GM23338 (cell line): ENCODE measurements at regions not wholly inside any gene's neighbourhood (a gene's known extent, or its start where the extent isn't known, plus 50 kb on each side); places are given as distances from the start of the nearest gene placed in this dataset.

Source experiments
- ATAC-seq: fragments of 200-7000 bp; cut with Tn5 transposase; 3 replicates; pipeline ENCODE4 v1.9.1; 2020
- DNase-seq: peaks from one replicate; pipeline ENCODE4 v3.0.0-alpha.2; 2015; ENCODE audit warnings: low spot score
- H2AFZ ChIP-seq: fragments of 200-600 bp; sonication (generic); 2 replicates; pipeline ENCODE4 v1.8.0; 2016; ENCODE audit warnings: antibody characterized with exemption, mild to moderate bottlenecking, moderate library complexity
- H3F3A ChIP-seq: fragments of 200-600 bp; sonication (generic); replicated peaks from 2 replicates; pipeline ENCODE4 v1.8.0; 2017; ENCODE audit warnings: antibody characterized with exemption, mixed run types, low read depth
- H3K27ac ChIP-seq: fragments of 200-600 bp; sonication (generic); 2 replicates; pipeline ENCODE4 v1.6.1; 2016; ENCODE audit warnings: low read depth
- H3K27me3 ChIP-seq: fragments of 200-600 bp; sonication (generic); 2 replicates; pipeline ENCODE4 v1.8.0; 2016; ENCODE audit warnings: mild to moderate bottlenecking, mixed run types, moderate library complexity; ENCODE audit not compliant: insufficient read depth
- H3K36me3 ChIP-seq: fragments of 200-600 bp; sonication (generic); 2 replicates; pipeline ENCODE4 v1.8.0; 2016; ENCODE audit warnings: mild to moderate bottlenecking; ENCODE audit not compliant: insufficient read depth
- H3K4me1 ChIP-seq: fragments of 200-600 bp; sonication (generic); 2 replicates; pipeline ENCODE4 v1.8.0; 2016; ENCODE audit warnings: mild to moderate bottlenecking, moderate library complexity; ENCODE audit not compliant: insufficient read depth
- H3K4me2 ChIP-seq: fragments of 200-600 bp; sonication (generic); 2 replicates; pipeline ENCODE4 v1.7.1; 2017; ENCODE audit warnings: mixed run types
- H3K4me3 ChIP-seq: fragments of 200-600 bp; sonication (generic); 2 replicates; pipeline ENCODE4 v1.6.1; 2016; ENCODE audit warnings: mixed run types
- H3K79me2 ChIP-seq: fragments of 200-600 bp; sonication (generic); replicated peaks from 2 replicates; pipeline ENCODE4 v1.8.0; 2017; ENCODE audit warnings: mild to moderate bottlenecking; ENCODE audit not compliant: insufficient read depth
- H3K9me2 ChIP-seq: fragments of 200-600 bp; sonication (generic); 2 replicates; pipeline ENCODE4 v1.8.0; 2017; ENCODE audit not compliant: insufficient read depth
- H4K20me1 ChIP-seq: fragments of 200-600 bp; sonication (generic); replicated peaks from 2 replicates; pipeline ENCODE4 v1.8.0; 2017; ENCODE audit warnings: mild to moderate bottlenecking; ENCODE audit not compliant: insufficient read depth
- H3K27ac Mint-ChIP-seq: 2 replicates; pipeline ENCODE4 v1.8.0; 2020; ENCODE audit warnings: inconsistent platforms, mild to moderate bottlenecking, moderate library complexity, mixed read lengths
- H3K27me3 Mint-ChIP-seq: 3 replicates; pipeline ENCODE4 v1.8.0; 2022; ENCODE audit warnings: low read depth, mild to moderate bottlenecking, moderate library complexity, mixed read lengths, inconsistent platforms; ENCODE audit not compliant: insufficient read depth, poor library complexity
- H3K36me3 Mint-ChIP-seq: 3 replicates; pipeline ENCODE4 v1.8.0; 2021; ENCODE audit warnings: low read depth, mild to moderate bottlenecking, inconsistent platforms, moderate library complexity, mixed read lengths
- H3K4me1 Mint-ChIP-seq: 3 replicates; pipeline ENCODE4 v1.8.0; 2020; ENCODE audit warnings: mild to moderate bottlenecking, inconsistent platforms, mixed read lengths
- H3K4me3 Mint-ChIP-seq: 3 replicates; pipeline ENCODE4 v1.8.0; 2021; ENCODE audit warnings: moderate library complexity, mild to moderate bottlenecking, inconsistent platforms, mixed read lengths
- H3K9me3 Mint-ChIP-seq: 3 replicates; pipeline ENCODE4 v1.8.0; 2020; ENCODE audit warnings: moderate library complexity, mild to moderate bottlenecking, inconsistent platforms, mixed read lengths
- CREB1 ChIP-seq: fragments of 250-450 bp; sonication (Bioruptor Pico); IDR thresholded peaks from 2 replicates; pipeline ENCODE4 v1.5.0; 2020; ENCODE audit warnings: low read depth, mild to moderate bottlenecking, moderate library complexity
- CTCF ChIP-seq, 2 experiments: fragments of 200-600 bp in 1 of 2; sonication (generic) in 1 of 2; conservative IDR thresholded peaks; 2 replicates each; pipeline versions ENCODE4 v1.5.1 to v1.6.1; 2016 to 2017; ENCODE audit warnings: antibody characterized with exemption in 2 of 2, low read depth in 2 of 2, mild to moderate bottlenecking in 2 of 2, moderate library complexity in 1 of 2
- EZH2 ChIP-seq: fragments of 200-600 bp; sonication (generic); IDR thresholded peaks from one replicate; pipeline ENCODE4 v1.8.0; 2017; ENCODE audit warnings: antibody characterized with exemption, mild to moderate bottlenecking, low read depth; ENCODE audit not compliant: unreplicated experiment
- EZH2phosphoT487 ChIP-seq: fragments of 200-600 bp; sonication (generic); IDR thresholded peaks from one replicate; pipeline ENCODE4 v1.8.1; 2018; ENCODE audit warnings: antibody characterized with exemption; ENCODE audit not compliant: unreplicated experiment
- JUNB ChIP-seq: IDR thresholded peaks from one replicate; pipeline ENCODE4 v1.6.1; 2016; ENCODE audit warnings: antibody characterized with exemption; ENCODE audit not compliant: unreplicated experiment
- NANOG ChIP-seq: IDR thresholded peaks from 2 replicates; pipeline ENCODE4 v1.6.1; 2016; ENCODE audit warnings: antibody characterized with exemption, borderline replicate concordance
- REST ChIP-seq: IDR thresholded peaks from one replicate; pipeline ENCODE4 v1.6.1; 2018; ENCODE audit warnings: antibody characterized with exemption; ENCODE audit not compliant: unreplicated experiment
- STAT1 ChIP-seq: IDR thresholded peaks from one replicate; pipeline ENCODE4 v1.6.1; 2016; ENCODE audit warnings: antibody characterized with exemption; ENCODE audit not compliant: unreplicated experiment
- ZNF331 ChIP-seq: fragments of 250-450 bp; sonication (Bioruptor Pico); IDR thresholded peaks from 2 replicates; pipeline ENCODE4 v1.5.0; 2020; ENCODE audit warnings: low read depth, mild to moderate bottlenecking, moderate library complexity

GRCh38 chr16:86242244-86243122 is 267.8 kb upstream of the FOXF1 start:
- H3K36me3 ChIP-seq, result no peaks in the 10 kb centered on the region
- Mint-ChIP-seq H3K4me3 (no peak overlapping the region), H3K4me1 (peaks cover 34% of the 10 kb centered on the region), H3K9me3 (peaks cover 4% of the 10 kb centered on the region; the same call in 2 of the 3 replicates), H3K27ac (no peak overlapping the region; the same call in 1 of the 2 replicates), H3K27me3 (peaks cover 15% of the 10 kb centered on the region), H3K36me3 (peaks cover 4% of the 10 kb centered on the region)
- no peaks in the 10 kb centered on the region for H3F3A ChIP-seq
- no peak overlapping the region for H3K4me3 ChIP-seq
- H4K20me1 ChIP-seq, result no peaks in the 10 kb centered on the region
- H3K27ac ChIP-seq, result no peak overlapping the region
- H3K9me2 ChIP-seq, result no peaks in the 10 kb centered on the region
- DNase-seq (no peak), ATAC-seq (no peak)
- H3K79me2 ChIP-seq, result no peaks in the 10 kb centered on the region
- H3K4me1 ChIP-seq, result peaks cover 19% of the 10 kb centered on the region
- H3K4me2 ChIP-seq, result no peak overlapping the region
- TF ChIP-seq ZNF331, result no peak
- TF ChIP-seq CREB1 (CRISPR knock-in tag), result no peak
- no peak for TF ChIP-seq JUNB
- no peak for TF ChIP-seq REST
- TF ChIP-seq STAT1, result no peak
- TF ChIP-seq NANOG, result no peak
- no peak for TF ChIP-seq EZH2
- no peaks in the 10 kb centered on the region for H3K27me3 ChIP-seq
- H2AFZ ChIP-seq, result no peak overlapping the region

- Mint-ChIP-seq H3K36me3 (peaks cover 4% of the 10 kb centered on the region), H3K9me3 (peaks cover 4% of the 10 kb centered on the region; the same call in 2 of the 3 replicates), H3K4me3 (no peak overlapping the region), H3K27ac (no peak overlapping the region), H3K27me3 (peaks cover 17% of the 10 kb centered on the region), H3K4me1 (peaks cover 34% of the 10 kb centered on the region)
- Histone ChIP-seq H3K4me1 (peaks cover 19% of the 10 kb centered on the region), H2AFZ (no peak overlapping the region), H3K36me3 (no peaks in the 10 kb centered on the region), H3K27me3 (no peaks in the 10 kb centered on the region), H3K4me3 (no peak overlapping the region), H3K9me2 (no peaks in the 10 kb centered on the region), H3K27ac (no peak overlapping the region), H3F3A (no peaks in the 10 kb centered on the region), H4K20me1 (no peaks in the 10 kb centered on the region), H3K79me2 (no peaks in the 10 kb centered on the region), H3K4me2 (no peak overlapping the region)
- ATAC-seq (no peak), DNase-seq (no peak)
- TF ChIP-seq ZNF331 (no peak), CTCF (conservative IDR thresholded peaks at IDR 0.05; ENCODE audit: low read depth in 2 of 2) (no peak), EZH2phosphoT487 (no peak), CREB1 (CRISPR knock-in tag) (no peak), STAT1 (no peak)
Measured at GRCh38 chr16:86243123-86243473, 267.2 kb upstream of the FOXF1 start.
